Kidney capillary endothelial cell (primary cell): ENCODE measurements at regions not wholly inside any gene's neighbourhood (a gene's known extent, or its start where the extent isn't known, plus 50 kb on each side); places are given as distances from the start of the nearest gene placed in this dataset.
"Not testable (repeated sequence)": the region's sequence is repeated elsewhere in the genome, so short reads cannot be mapped to it uniquely, and the experiment has no call there.

ENCODE experiments used
- DNase-seq: peaks from one replicate; pipeline ENCODE4 v3.0.0-alpha.2; 2018; ENCODE audit warnings: low spot score

DNA sequence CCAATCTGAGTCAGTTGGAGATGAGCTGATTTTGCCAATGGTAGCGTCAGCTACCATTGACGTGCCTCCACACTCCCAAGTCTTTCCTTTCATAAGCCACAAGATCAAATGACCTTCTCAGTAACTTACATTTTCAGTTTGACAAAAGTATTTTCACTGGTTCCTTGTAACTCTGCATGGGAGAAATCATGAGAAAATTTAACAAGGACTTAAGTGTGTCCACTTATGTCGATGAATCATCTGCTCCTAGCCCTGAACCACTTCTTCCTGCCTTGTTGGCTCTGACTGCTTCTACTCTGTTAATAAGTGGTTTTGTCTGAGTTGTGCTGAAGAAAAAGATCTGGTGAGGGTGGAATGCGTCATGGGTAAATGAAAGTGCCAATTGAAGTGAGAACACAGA, 101.2 kb downstream of the NFKBIZ start:
- DNase-seq, result no peak

GRCh38 chr3:101950985-101951733, 101.8 kb downstream of the NFKBIZ start:
- no peak for DNase-seq

DNA sequence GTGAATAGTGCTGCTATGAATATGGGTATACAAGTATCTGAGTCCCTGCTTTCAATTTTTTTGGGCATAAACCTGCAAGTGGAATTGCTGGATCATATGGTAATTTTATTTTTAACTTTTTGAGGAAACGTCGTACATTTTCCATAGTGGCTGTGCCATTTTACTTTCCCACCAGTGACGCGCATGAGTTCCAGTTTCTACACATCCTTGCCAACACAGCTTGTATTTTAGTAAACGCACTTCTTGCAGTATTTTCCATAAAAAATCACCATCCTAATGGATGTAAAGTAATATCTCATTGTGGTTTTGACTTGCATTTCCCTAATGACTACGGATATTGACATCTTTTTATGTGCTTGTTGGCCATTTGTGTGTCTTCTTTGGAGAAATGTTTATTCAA, 105.0 kb downstream of the NFKBIZ start:
- DNase-seq, result no peak

DNA sequence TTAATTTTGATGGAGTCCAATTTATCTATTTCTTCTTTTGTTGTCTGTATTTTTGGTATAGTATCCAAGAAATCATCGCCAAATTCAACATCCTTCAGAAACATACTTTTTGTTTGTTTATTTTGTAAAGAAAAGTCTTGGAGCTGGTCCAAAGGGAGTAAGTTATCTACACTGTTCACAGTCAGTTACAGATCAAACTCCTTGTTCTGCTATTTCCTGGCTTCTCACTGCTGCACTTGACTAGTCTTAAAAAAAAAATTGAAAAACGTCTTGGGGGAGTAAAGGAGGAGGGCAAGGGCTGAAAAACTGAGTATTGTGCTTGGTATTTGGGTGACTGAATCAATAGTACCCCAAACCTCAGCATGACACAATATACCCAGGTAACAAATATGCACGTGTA, 105.6 kb downstream of the NFKBIZ start:
- no peak for DNase-seq

- DNase-seq, result no peak
Measured at GRCh38 chr3:101962055-101962454, 112.7 kb downstream of the NFKBIZ start.

GRCh38 chr3:101963902-101964362, 114.6 kb downstream of the NFKBIZ start:
- no peak for DNase-seq

DNA sequence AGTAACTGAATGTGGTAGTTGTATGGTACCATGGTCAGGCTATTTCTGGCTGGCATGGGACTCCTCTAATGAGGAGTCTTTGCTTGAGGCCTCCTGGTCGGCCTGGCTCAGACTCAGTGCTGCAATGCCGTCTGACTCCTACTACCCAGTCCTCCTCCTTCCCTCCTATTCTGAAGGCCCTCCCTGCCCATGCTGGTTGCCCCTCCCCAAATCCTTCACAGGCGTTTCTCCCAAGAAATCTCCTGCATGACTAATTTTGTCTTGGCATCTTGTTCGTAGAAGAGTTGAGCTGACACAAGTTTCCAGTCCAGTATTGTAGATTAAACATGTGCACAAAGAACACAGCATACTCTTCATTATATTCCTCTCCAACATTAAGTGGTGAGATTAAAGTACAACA, 115.5 kb downstream of the NFKBIZ start:
- DNase-seq, result no peak

- DNase-seq, result no peak
Measured at GRCh38 chr3:101966226-101966625, 116.9 kb downstream of the NFKBIZ start.

DNA sequence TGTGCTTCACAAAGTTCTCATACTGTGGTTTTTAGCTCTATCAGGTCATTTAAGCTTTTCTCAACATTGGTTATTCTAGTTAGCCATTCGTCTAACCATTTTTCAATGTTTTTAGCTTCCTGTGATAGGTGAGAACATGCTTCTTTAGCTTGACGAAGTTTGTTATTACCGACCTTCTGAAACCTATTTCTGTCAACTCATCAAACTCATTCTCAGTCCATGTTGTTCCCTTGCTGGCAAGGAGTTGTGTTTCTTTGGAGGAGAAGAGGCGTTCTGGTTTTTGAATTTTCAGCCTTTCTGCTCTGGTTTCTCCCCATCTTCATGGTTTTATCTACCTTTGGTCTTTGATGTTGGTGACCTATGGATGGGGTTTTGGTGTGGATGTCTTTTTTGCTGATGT, 120.9 kb downstream of the NFKBIZ start:
- DNase-seq, result no peak

GRCh38 chr3:101970905-101971304, 121.6 kb downstream of the NFKBIZ start:
- DNase-seq, result no peak

DNA sequence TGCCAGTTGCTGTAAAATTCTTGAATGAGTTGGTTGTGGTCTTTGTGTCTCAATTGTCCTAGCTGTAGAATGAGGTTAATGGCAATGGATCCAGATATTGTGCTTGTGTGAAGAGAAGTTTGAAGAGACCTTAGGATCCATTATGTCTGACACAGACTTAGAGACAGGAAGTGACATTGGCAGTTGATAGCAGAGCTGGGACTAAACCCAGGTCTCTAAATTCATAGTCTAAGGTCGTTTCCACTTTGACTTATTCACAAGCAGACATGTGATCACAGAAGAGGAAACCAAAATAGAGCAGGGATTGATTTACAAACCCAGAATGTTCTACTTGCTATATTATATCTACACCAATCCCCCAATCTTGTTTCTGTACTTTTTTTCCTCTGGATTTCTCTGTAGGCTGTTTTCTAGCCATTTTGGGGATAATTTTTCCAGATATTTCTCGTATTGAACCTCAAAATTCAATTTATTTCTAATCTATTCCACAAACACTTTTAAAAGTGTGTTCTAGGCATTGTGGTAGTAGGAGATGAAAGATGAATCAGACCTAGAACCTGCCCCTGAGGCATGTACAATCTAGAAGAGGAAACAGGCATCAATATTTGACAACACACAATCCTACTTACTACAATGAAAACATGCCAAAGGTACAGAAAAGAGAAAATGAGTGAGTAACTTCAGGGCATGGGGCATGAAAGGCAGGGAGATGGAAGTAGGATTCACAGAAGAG, 123.3 kb downstream of the NFKBIZ start:
- no peak for DNase-seq

DNA sequence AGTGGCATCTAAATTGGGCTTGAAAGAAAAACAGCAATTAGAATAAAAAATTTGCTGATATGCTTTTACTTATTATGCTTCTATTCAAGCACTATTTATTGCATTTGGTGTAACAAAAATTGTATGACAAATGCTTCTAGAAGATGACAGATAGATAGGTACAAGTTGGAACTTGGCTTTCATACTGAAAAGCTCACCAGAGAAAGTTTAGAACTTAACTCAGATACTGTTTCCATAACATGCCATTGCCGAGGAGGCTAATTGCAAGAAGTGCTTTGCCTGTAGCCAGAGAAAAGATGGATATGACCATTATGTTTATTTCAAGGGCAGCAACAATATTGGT, 123.8 kb downstream of the NFKBIZ start:
- no peak for DNase-seq

DNA sequence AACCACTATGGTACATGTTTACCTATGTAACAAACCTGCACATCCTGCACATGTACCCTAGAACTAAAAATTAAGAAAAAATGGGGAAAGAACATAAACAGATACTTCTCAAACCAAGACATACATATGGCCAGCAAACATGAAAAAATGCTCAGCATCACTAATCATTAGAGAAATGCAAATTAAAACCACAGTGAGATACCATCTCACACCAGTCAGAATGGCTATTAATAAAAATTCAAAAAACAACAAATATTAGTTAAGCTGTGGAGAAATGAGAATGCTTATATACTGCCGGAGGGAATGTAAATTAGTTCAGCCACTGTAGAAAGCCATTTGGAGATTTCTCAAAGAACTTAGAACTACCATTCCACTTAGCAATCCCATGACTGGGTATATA, 126.1 kb downstream of the NFKBIZ start:
- not testable (repeated sequence) for DNase-seq

GRCh38 chr3:101976473-101976872, 127.2 kb downstream of the NFKBIZ start:
- DNase-seq, result no peak

- DNase-seq, result no peak
Measured at GRCh38 chr3:101978348-101978747, 129.0 kb downstream of the NFKBIZ start.

DNA sequence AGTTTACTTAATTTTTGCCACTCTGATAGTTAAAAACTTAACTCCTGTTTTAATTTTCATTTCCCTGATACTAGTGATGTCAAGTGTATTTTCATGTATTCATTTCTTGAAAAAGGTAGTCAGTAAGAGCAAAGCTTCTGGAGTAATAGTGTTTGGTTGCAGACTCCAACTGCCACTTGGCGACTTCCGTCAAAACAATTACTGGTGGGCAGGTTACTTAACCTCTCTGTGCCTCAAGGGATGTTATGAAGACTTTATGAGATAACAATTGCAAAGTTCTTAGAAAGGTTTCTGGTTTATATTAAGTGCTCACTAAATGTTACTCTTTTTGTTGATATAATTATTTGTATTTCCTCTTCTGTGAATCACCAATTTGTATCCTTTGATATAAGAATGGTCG, 129.7 kb downstream of the NFKBIZ start:
- no peak for DNase-seq

- DNase-seq, result no peak
Measured at GRCh38 chr3:101984356-101984755, 135.0 kb downstream of the NFKBIZ start.

DNA sequence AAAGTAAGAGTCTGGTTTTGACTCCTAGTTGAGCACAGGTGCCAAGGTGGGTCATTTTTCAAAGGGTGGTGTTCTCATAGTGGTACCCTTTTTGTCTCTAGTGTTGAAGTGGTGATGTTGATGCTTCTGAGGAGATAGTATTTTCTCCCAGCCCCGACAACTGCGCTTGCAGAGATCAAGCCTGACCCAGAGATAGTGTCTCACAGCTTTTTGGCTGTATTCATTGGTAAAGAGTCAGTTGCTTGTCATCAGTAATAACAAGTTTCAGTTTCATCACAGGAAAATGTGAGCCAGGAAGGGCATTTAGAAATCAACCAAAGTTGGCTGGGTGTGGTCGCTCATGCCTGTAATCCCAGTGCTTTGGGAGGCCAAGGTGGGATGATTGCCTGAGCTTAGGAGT, 139.3 kb downstream of the NFKBIZ start:
- no peak for DNase-seq

DNA sequence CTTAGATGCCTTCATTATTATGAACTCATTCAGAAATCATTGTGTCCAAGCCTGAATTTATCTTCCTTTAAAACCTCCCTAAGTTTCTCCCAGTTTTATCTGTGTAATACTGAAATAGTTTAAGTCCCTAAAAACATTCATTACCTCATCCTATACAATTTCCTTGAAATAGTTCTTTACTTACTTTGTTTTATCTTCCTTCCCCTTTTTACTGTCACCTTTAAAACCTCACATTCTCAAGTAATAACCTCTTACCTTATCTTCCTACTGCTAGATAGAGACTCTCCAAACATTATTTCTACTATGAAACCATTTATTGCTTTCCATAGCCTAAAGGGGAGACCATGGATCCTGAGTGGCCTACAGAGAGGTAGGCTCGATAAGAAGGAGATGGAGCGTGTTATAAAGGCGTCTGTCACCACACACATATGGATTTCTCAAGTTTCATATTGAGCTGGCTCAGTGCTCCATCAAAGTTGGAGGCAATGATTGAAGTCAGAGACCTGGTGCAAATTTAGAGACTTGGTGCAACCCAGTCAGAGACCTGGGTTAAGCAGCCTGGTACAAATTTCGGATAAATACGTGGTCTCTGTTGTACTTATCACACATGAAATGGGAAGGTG, 140.4 kb downstream of the NFKBIZ start:
- DNase-seq, result no peak

- DNase-seq, result no peak
Measured at GRCh38 chr3:101992863-101993262, 143.5 kb downstream of the NFKBIZ start.

DNA sequence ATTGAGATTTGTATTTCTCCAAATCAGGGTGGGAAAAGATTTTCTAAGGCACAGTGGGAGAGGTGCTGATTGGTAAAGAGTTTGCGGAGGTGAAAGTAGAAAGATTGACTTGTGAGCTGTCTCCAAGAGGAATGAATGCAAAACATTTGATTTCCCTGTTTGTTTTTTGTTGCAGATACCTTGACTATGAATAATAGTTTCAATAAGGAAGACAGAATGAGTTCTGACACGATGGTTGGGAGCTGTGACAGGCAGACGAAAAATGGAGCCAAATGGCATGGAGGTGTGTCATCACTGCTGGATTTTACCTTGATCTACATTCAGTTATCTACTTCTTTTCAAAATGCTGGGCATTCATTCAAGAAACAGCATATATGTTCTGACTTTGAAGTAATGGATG, 145.1 kb downstream of the NFKBIZ start:
- DNase-seq, result no peak

- no peak for DNase-seq
Measured at GRCh38 chr3:101995371-101996046, 146.2 kb downstream of the NFKBIZ start.

DNA sequence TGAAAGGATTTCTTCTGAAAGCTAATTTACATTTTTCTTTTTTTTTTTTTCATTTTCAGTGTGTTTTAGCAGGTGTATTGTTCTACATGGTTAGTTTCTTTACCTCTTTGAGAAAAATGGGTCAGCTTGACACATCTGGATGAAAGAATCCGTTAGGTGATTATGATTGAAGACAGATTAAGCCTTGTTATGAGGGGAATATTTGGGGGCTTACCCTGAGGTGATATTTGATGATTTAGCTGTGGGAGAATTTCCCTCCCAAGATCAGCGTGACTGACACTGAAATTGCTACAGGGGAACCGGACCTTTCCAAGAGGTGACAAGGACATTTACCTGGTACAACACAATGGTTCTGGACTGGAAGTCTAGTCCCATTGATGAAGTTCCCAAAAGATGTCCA, 147.5 kb downstream of the NFKBIZ start:
- no peak for DNase-seq
